HG02588 (cell line): ENCODE measurements at regions not wholly inside any gene's neighbourhood (a gene's known extent, or its start where the extent isn't known, plus 50 kb on each side); places are given as distances from the start of the nearest gene placed in this dataset.

Experiments used
- ATAC-seq: cut with Tn5 transposase; IDR thresholded peaks from one replicate; pipeline ENCODE4 v1.9.1; 2021; ENCODE audit warnings: mild to moderate bottlenecking, moderate library complexity; ENCODE audit not compliant: unreplicated experiment

- ATAC-seq, result no peak
These were observed 104.2 kb upstream of the PRR23E start for GRCh38 chr3:127088511-127089351.

GRCh38 chr3:127089486-127090145, 103.3 kb upstream of the PRR23E start:
- no peak for ATAC-seq

GRCh38 chr3:127090218-127091160, 102.4 kb upstream of the PRR23E start:
- no peak for ATAC-seq

- no peak for ATAC-seq
These were observed 101.6 kb upstream of the PRR23E start for GRCh38 chr3:127091376-127091775.

GRCh38 chr3:127092368-127092767, 100.6 kb upstream of the PRR23E start:
- no peak for ATAC-seq

GRCh38 chr3:127092776-127093175, 100.2 kb upstream of the PRR23E start:
- no peak for ATAC-seq

GRCh38 chr3:127093312-127093711, 99.6 kb upstream of the PRR23E start:
- ATAC-seq, result no peak

- ATAC-seq, result no peak
These were observed 97.2 kb upstream of the PRR23E start for GRCh38 chr3:127095774-127096173.

- ATAC-seq, result no peak
These were observed 96.5 kb upstream of the PRR23E start for GRCh38 chr3:127096256-127097071.

GRCh38 chr3:127097072-127097405, 95.9 kb upstream of the PRR23E start:
- ATAC-seq, result no peak

- ATAC-seq, result no peak
These were observed 95.5 kb upstream of the PRR23E start for GRCh38 chr3:127097481-127097880.

- ATAC-seq, result no peak
These were observed 92.9 kb upstream of the PRR23E start for GRCh38 chr3:127099982-127100381.

- ATAC-seq, result no peak
These were observed 92.2 kb upstream of the PRR23E start for GRCh38 chr3:127100459-127101410.

GRCh38 chr3:127101411-127102187, 91.3 kb upstream of the PRR23E start:
- no peak for ATAC-seq

- ATAC-seq, result no peak
These were observed 90.8 kb upstream of the PRR23E start for GRCh38 chr3:127102188-127102520.

- ATAC-seq, result no peak
These were observed 90.3 kb upstream of the PRR23E start for GRCh38 chr3:127102587-127102986.

- ATAC-seq, result no peak
These were observed 89.9 kb upstream of the PRR23E start for GRCh38 chr3:127103080-127103479.

- ATAC-seq, result no peak
These were observed 88.3 kb upstream of the PRR23E start for GRCh38 chr3:127104586-127104985.

- no peak for ATAC-seq
These were observed 87.3 kb upstream of the PRR23E start for GRCh38 chr3:127105587-127105986.
